ENCODE measurements at regions not wholly inside any gene's neighbourhood (a gene's known extent, or its start where the extent isn't known, plus 50 kb on each side); places are given as distances from the start of the nearest gene placed in this dataset.

DNA sequence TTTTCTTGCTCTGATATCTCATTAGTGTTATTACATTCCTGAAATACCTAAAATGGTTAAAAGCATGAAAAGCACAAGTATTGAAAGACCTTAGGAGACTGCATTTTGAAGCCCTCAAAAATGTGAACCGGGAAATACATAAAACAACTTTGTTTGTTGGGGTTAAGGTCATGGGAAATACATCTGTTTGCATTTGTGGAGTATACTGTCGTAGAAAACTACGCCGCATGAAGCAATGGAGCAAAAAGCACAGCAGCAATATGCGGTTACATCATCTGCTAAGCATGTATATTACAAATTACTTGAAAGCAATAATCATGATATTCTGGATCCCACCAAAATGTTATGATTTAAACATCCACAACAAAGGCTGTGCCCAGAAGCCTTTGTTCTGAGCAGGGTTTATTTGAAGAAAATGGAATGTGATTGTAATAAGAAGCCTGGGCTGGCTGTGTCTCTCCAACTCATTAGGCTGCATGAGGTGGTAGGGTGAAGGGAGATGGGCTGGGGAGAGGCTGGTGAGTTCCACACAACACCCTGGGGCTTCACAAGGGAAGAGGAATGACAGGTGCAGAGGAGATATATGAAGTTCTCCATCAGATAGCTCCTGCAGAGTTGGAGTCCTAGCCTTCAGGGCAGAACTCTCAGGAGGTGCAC is 64.7 kb upstream of the LIN7C start:
- TF ChIP-seq, protein P1, sequence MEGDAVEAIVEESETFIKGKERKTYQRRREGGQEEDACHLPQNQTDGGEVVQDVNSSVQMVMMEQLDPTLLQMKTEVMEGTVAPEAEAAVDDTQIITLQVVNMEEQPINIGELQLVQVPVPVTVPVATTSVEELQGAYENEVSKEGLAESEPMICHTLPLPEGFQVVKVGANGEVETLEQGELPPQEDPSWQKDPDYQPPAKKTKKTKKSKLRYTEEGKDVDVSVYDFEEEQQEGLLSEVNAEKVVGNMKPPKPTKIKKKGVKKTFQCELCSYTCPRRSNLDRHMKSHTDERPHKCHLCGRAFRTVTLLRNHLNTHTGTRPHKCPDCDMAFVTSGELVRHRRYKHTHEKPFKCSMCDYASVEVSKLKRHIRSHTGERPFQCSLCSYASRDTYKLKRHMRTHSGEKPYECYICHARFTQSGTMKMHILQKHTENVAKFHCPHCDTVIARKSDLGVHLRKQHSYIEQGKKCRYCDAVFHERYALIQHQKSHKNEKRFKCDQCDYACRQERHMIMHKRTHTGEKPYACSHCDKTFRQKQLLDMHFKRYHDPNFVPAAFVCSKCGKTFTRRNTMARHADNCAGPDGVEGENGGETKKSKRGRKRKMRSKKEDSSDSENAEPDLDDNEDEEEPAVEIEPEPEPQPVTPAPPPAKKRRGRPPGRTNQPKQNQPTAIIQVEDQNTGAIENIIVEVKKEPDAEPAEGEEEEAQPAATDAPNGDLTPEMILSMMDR (IDR thresholded peaks at IDR 0.05), result no peak
- TF ChIP-seq POLR2AphosphoS5 (IDR thresholded peaks at IDR 0.05; ENCODE audit: low read depth, low read length), result no peak
- TF ChIP-seq, protein P2, sequence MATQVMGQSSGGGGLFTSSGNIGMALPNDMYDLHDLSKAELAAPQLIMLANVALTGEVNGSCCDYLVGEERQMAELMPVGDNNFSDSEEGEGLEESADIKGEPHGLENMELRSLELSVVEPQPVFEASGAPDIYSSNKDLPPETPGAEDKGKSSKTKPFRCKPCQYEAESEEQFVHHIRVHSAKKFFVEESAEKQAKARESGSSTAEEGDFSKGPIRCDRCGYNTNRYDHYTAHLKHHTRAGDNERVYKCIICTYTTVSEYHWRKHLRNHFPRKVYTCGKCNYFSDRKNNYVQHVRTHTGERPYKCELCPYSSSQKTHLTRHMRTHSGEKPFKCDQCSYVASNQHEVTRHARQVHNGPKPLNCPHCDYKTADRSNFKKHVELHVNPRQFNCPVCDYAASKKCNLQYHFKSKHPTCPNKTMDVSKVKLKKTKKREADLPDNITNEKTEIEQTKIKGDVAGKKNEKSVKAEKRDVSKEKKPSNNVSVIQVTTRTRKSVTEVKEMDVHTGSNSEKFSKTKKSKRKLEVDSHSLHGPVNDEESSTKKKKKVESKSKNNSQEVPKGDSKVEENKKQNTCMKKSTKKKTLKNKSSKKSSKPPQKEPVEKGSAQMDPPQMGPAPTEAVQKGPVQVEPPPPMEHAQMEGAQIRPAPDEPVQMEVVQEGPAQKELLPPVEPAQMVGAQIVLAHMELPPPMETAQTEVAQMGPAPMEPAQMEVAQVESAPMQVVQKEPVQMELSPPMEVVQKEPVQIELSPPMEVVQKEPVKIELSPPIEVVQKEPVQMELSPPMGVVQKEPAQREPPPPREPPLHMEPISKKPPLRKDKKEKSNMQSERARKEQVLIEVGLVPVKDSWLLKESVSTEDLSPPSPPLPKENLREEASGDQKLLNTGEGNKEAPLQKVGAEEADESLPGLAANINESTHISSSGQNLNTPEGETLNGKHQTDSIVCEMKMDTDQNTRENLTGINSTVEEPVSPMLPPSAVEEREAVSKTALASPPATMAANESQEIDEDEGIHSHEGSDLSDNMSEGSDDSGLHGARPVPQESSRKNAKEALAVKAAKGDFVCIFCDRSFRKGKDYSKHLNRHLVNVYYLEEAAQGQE (IDR thresholded peaks at IDR 0.05; ENCODE audit: insufficient read depth in 1 of 2, low read depth in 2 of 2, low read length in 1 of 2), result no peak
